Parathyroid adenoma (tissue), 2 donors: ENCODE measurements at regions not wholly inside any gene's neighbourhood (a gene's known extent, or its start where the extent isn't known, plus 50 kb on each side); places are given as distances from the start of the nearest gene placed in this dataset.

Source experiments
- H2AFZ ChIP-seq: fragments of 300-600 bp; sonication (generic); one replicate; pipeline ENCODE4 v1.7.0; 2017; ENCODE audit warnings: antibody characterized with exemption, mild to moderate bottlenecking
- H3K27ac ChIP-seq: fragments of 300-600 bp; sonication (generic); one replicate; pipeline ENCODE4 v1.7.0; 2017
- H3K27me3 ChIP-seq: fragments of 300-600 bp; sonication (generic); one replicate; pipeline ENCODE4 v1.7.0; 2017; ENCODE audit warnings: low read length; ENCODE audit not compliant: control insufficient read depth, insufficient read depth
- H3K36me3 ChIP-seq: fragments of 300-600 bp; sonication (generic); one replicate; pipeline ENCODE4 v1.7.0; 2017; ENCODE audit warnings: low read length; ENCODE audit not compliant: control insufficient read depth, insufficient read depth
- H3K4me1 ChIP-seq: fragments of 300-600 bp; sonication (generic); one replicate; pipeline ENCODE4 v1.7.0; 2017; ENCODE audit warnings: control low read depth
- H3K4me2 ChIP-seq: fragments of 300-600 bp; sonication (generic); one replicate; pipeline ENCODE4 v1.7.0; 2017; ENCODE audit warnings: low read length
- H3K4me3 ChIP-seq: fragments of 300-600 bp; sonication (generic); one replicate; pipeline ENCODE4 v1.7.0; 2017; ENCODE audit warnings: low read depth, low read length
- H3K79me2 ChIP-seq: fragments of 300-600 bp; sonication (generic); one replicate; pipeline ENCODE4 v1.7.0; 2017; ENCODE audit warnings: control low read depth
- H3K9ac ChIP-seq: fragments of 300-600 bp; sonication (generic); one replicate; pipeline ENCODE4 v1.7.0; 2017; ENCODE audit warnings: mild to moderate bottlenecking
- H3K9me3 ChIP-seq: fragments of 300-600 bp; sonication (generic); one replicate; pipeline ENCODE4 v1.7.0; 2017; ENCODE audit warnings: low read length; ENCODE audit not compliant: control insufficient read depth
- TF ChIP-seq, protein P1 (sequence below): fragments of 300-600 bp; sonication (generic); IDR thresholded peaks from one replicate; pipeline ENCODE4 v1.7.0; 2017; ENCODE audit warnings: antibody characterized with exemption, mild to moderate bottlenecking
- donor health status: primary hyperparathyroidism.

DNA sequence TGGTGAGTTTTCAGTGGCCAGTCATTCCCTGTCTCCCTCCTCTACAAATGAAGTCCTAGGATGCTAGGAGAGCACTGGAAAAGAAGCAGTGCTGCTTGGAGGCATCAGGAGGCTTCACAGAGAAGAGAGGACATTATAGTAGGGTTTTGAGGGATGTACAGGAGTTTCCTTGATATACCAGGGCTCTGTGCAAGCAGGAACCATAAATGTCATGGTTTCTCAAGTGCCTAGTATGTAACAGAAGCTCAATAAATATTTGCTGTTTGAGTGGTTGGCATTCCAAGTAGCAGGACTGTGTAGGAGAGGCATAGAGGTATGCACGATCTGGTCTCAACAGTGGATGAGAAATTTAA, 133.5 kb upstream of the WNT4 start:
- Histone ChIP-seq H2AFZ (no peak overlapping the region), H3K9me3 (no peaks in the 10 kb centered on the region), H3K27ac (no peak overlapping the region), H3K36me3 (no peaks in the 10 kb centered on the region), H3K27me3 (no peaks in the 10 kb centered on the region), H3K79me2 (no peaks in the 10 kb centered on the region), H3K9ac (no peak overlapping the region), H3K4me1 (no peaks in the 10 kb centered on the region), H3K4me3 (no peak overlapping the region), H3K4me2 (no peak overlapping the region)
- TF ChIP-seq, protein P1, sequence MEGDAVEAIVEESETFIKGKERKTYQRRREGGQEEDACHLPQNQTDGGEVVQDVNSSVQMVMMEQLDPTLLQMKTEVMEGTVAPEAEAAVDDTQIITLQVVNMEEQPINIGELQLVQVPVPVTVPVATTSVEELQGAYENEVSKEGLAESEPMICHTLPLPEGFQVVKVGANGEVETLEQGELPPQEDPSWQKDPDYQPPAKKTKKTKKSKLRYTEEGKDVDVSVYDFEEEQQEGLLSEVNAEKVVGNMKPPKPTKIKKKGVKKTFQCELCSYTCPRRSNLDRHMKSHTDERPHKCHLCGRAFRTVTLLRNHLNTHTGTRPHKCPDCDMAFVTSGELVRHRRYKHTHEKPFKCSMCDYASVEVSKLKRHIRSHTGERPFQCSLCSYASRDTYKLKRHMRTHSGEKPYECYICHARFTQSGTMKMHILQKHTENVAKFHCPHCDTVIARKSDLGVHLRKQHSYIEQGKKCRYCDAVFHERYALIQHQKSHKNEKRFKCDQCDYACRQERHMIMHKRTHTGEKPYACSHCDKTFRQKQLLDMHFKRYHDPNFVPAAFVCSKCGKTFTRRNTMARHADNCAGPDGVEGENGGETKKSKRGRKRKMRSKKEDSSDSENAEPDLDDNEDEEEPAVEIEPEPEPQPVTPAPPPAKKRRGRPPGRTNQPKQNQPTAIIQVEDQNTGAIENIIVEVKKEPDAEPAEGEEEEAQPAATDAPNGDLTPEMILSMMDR, result no peak

DNA sequence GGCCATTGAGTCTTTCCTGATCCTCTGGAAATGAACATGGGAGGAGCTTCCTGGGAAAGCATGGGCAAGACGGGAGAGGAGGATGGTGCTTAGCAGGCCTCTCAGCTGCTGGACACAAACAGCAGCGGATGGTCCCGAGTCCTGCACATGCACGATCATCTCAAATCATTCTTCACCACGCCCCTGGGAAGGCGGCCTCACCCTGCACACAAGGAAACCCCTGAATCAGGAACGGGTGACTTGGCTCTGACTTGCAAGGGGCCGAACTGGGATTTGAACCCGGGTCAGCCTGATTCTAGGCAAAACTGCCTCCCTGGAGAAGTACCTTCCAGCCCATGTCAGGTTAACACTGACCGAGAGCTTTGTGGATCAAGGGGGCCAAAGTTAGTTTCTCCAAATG, 134.8 kb upstream of the WNT4 start:
- no peaks in the 10 kb centered on the region for H3K79me2 ChIP-seq
- H3K4me1 ChIP-seq, result no peaks in the 10 kb centered on the region

DNA sequence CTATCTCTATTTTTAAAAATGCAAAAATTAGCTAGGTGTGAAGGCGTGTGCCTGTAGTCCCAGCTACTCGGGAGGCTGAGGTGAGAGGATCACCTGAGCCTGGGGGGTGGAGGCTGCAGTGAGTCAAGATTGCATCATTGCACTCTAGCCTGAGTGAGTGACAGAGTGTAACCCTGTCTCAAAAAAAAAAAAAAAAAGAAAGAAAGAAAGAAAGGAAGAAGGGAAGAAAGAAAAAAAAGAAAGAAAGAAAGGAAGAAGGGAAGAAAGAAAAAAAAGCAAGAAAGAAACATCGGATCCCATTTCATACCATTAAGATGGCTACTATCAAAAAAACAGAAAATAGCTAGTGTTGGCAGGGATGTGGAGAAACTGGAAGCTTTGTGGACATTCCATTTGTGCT, 136.8 kb upstream of the WNT4 start:
- no peak overlapping the region for H2AFZ ChIP-seq
- no peak overlapping the region for H3K4me2 ChIP-seq
- no peaks in the 10 kb centered on the region for H3K36me3 ChIP-seq
- H3K4me3 ChIP-seq, result no peak overlapping the region
- H3K9ac ChIP-seq, result no peak overlapping the region
- TF ChIP-seq, protein P1, result no peak
- no peaks in the 10 kb centered on the region for H3K4me1 ChIP-seq
- no peak overlapping the region for H3K27ac ChIP-seq
- no peaks in the 10 kb centered on the region for H3K9me3 ChIP-seq
- no peaks in the 10 kb centered on the region for H3K27me3 ChIP-seq
- H3K79me2 ChIP-seq, result no peaks in the 10 kb centered on the region

More for the DNA sequence above, 134.8 kb upstream of the WNT4 start:
- no peak overlapping the region for H3K4me2 ChIP-seq
- H3K27me3 ChIP-seq, result no peaks in the 10 kb centered on the region
- H3K9me3 ChIP-seq, result no peaks in the 10 kb centered on the region
- H3K4me3 ChIP-seq, result no peak overlapping the region
- no peak overlapping the region for H2AFZ ChIP-seq
- no peak overlapping the region for H3K9ac ChIP-seq
- H3K36me3 ChIP-seq, result no peaks in the 10 kb centered on the region
- H3K27ac ChIP-seq, result no peak overlapping the region
- TF ChIP-seq, protein P1, result no peak

GRCh38 chr1:22280526-22280925, 137.6 kb upstream of the WNT4 start:
- Histone ChIP-seq H3K9me3 (no peaks in the 10 kb centered on the region), H3K79me2 (no peaks in the 10 kb centered on the region), H3K4me3 (no peak overlapping the region), H3K9ac (no peak overlapping the region), H3K27ac (no peak overlapping the region), H3K4me1 (no peaks in the 10 kb centered on the region), H3K4me2 (no peak overlapping the region), H3K36me3 (no peaks in the 10 kb centered on the region), H2AFZ (no peak overlapping the region), H3K27me3 (no peaks in the 10 kb centered on the region)
- TF ChIP-seq, protein P1, result no peak

DNA sequence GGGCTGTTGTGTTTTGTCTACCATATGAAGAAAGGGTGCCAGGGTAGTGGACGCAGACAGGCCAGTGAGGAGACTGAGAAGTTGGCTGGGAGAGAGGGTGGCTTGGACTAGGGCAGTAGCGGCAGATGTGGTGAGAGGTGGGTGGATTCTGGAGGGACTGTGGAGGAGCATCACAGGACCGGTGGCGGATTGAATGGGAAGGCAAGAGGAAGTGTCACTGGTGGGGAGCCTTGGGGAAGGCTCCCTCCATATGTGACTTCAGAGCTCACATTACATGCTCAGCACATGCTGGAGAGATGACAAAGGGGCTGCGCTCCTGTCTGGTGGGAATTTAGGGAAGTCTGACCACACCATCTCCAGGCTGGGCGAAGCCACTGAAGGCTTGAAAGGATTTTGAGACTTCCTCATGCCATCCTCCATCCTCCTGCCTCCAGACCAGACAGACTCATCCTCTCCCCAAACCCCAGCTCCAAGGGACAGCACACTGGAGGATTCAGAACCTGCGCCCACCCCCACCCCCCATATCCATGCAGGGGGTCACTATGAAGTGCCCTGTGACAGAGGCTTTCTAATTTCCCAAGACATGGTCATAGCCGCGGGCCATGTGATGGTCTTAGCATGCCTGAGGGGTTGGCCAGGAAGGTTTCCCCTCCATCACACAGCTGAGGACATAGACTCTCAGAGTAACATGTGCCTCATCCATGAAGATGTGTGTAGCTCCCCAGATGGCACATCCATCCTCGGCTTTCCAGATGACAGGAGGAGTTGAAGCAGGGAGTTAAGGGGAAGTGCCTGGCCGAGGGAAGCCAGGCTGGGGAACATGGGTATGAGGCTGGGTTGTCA, 138.8 kb upstream of the WNT4 start:
- no peak overlapping the region for H3K27ac ChIP-seq
- TF ChIP-seq, protein P1, result no peak
- H3K36me3 ChIP-seq, result no peaks in the 10 kb centered on the region
- no peak overlapping the region for H3K4me2 ChIP-seq
- no peaks in the 10 kb centered on the region for H3K4me1 ChIP-seq
- no peaks in the 10 kb centered on the region for H3K79me2 ChIP-seq
- H3K27me3 ChIP-seq, result no peaks in the 10 kb centered on the region
- H2AFZ ChIP-seq, result no peak overlapping the region
- H3K4me3 ChIP-seq, result no peak overlapping the region
- no peaks in the 10 kb centered on the region for H3K9me3 ChIP-seq
- H3K9ac ChIP-seq, result no peak overlapping the region
